Coronary artery (tissue), 2 donors: ENCODE measurements at regions not wholly inside any gene's neighbourhood (a gene's known extent, or its start where the extent isn't known, plus 50 kb on each side); places are given as distances from the start of the nearest gene placed in this dataset.

ENCODE experiments used
- DNase-seq: peaks from one replicate; pipeline ENCODE4 v3.0.0-alpha.2; 2017; ENCODE audit warnings: low spot score
- H3K27ac ChIP-seq, 2 donors: fragments of 200-600 bp; sonication (generic); one replicate each; pipeline ENCODE4 v1.5.1; 2016 to 2019
- H3K4me3 ChIP-seq: fragments of 200-600 bp; sonication (generic); 2 replicates; pipeline ENCODE4 v1.5.1; 2016; ENCODE audit warnings: mild to moderate bottlenecking, moderate library complexity
- CTCF ChIP-seq: fragments of 200-600 bp; sonication (generic); IDR thresholded peaks from one replicate; pipeline ENCODE4 v1.5.1; 2019; ENCODE audit warnings: antibody characterized with exemption

GRCh38 chr15:85984241-85984640, 95.4 kb upstream of the AGBL1 start:
- H3K4me3 ChIP-seq: no peak overlapping the region
- DNase-seq: no peak
- H3K27ac ChIP-seq: no peak overlapping the region
- no peak for TF ChIP-seq CTCF

GRCh38 chr15:85986116-85986515, 93.6 kb upstream of the AGBL1 start:
- H3K4me3 ChIP-seq: no peak overlapping the region
- no peak for DNase-seq
- no peak for TF ChIP-seq CTCF
- H3K27ac ChIP-seq: no peak overlapping the region

GRCh38 chr15:85986741-85987140, 92.9 kb upstream of the AGBL1 start:
- Histone ChIP-seq H3K4me3 (no peak overlapping the region), H3K27ac (no peak overlapping the region)
- DNase-seq: no peak
- no peak for TF ChIP-seq CTCF

GRCh38 chr15:85988741-85989140, 90.9 kb upstream of the AGBL1 start:
- DNase-seq: no peak
- no peak overlapping the region for H3K27ac ChIP-seq
- no peak overlapping the region for H3K4me3 ChIP-seq
- TF ChIP-seq CTCF: no peak

- no peak for DNase-seq
- no peak for TF ChIP-seq CTCF
- Histone ChIP-seq H3K27ac (no peak overlapping the region), H3K4me3 (no peak overlapping the region)
These were observed 87.4 kb upstream of the AGBL1 start for GRCh38 chr15:85992224-85992623.

- TF ChIP-seq CTCF: no peak
- Histone ChIP-seq H3K27ac (no peak overlapping the region), H3K4me3 (no peak overlapping the region)
- no peak for DNase-seq
These were observed 86.6 kb upstream of the AGBL1 start for GRCh38 chr15:85993116-85993515.

GRCh38 chr15:85997618-85998017, 82.1 kb upstream of the AGBL1 start:
- TF ChIP-seq CTCF: no peak
- no peak for DNase-seq
- Histone ChIP-seq H3K4me3 (no peak overlapping the region), H3K27ac (no peak overlapping the region)
